HT-29 (cell line): ENCODE measurements at regions not wholly inside any gene's neighbourhood (a gene's known extent, or its start where the extent isn't known, plus 50 kb on each side); places are given as distances from the start of the nearest gene placed in this dataset.
"Not testable (repeated sequence)": the region's sequence is repeated elsewhere in the genome, so short reads cannot be mapped to it uniquely, and the experiment has no call there.

ENCODE experiments used
- DNase-seq: peaks from one replicate; pipeline ENCODE4 v3.0.0-alpha.2; 2015; ENCODE audit warnings: low spot score

- no peak for DNase-seq
Observed at GRCh38 chr3:64438066-64438465, 212.8 kb upstream of the PRICKLE2 start.

- no peak for DNase-seq
Observed at GRCh38 chr3:64437131-64437530, 211.9 kb upstream of the PRICKLE2 start.

DNA sequence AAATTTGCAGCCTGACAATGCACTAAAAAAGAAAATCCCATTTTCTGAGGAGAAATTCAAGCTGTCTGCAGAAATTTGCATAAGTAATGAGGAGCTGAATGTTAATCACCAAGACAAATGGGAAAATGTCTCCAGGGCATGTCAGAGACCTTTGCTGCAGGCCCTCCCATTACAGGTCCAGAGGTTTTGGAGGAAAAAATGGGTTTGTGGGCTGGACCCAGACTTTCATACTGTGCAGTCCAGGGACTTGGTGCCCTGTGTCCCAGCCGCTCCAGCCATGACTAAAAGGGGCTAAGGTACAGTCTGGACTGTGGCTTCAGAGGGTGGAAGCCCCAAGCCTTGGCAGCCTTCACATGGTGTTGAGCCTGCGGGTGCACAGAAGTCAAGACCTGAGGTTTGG is 209.8 kb upstream of the PRICKLE2 start:
- DNase-seq = not testable (repeated sequence)

- no peak for DNase-seq
Observed at GRCh38 chr3:64432870-64433269, 207.6 kb upstream of the PRICKLE2 start.

DNA sequence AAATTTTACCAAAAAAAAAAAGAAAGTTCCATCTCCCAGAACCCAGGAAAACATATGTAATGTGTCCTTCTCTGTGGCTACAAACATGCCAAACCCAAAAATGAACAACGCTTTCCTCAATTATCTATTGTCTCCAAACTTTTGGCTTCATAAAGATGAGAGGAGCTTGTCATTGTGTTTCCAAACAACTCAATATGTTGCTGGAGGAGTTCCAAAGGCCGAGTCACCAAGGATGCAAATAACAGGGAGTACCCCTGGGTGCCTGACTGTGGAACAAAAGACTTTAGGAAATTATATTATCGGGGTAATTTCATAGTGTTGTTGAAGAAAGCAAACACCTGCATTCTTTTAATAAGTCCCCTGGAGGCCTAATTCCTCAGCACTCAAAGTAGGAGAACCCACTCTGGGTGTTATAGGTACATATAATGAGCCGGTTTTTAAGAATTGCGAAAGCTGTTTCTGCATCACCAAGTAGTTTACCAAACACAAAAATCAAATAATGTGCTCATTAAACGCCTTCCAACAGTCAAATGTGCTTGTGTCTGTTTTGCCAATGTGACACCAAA is 206.3 kb upstream of the PRICKLE2 start:
- DNase-seq = no peak

DNA sequence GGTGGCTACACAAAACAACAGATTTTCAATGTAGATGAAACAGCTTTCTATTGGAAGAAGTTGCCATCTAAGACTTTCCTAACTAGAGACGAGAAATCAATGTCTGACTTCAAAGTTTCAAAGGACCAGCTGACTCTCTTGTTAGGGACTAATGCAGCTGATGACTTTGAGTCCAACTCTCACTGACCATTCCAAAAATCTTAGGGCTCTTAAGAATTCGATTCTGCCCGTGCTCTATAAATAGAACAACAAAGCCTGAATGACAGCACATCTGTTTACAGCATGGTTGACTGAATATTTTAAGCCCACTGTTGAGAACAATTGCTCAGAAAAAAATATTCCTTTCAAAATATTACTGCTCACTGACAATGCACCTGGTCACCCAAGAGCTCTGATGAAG is 202.4 kb upstream of the PRICKLE2 start:
- no peak for DNase-seq

- no peak for DNase-seq
Observed at GRCh38 chr3:64426551-64426950, 201.3 kb upstream of the PRICKLE2 start.

- DNase-seq = no peak
Observed at GRCh38 chr3:64422932-64423331, 197.7 kb upstream of the PRICKLE2 start.

DNA sequence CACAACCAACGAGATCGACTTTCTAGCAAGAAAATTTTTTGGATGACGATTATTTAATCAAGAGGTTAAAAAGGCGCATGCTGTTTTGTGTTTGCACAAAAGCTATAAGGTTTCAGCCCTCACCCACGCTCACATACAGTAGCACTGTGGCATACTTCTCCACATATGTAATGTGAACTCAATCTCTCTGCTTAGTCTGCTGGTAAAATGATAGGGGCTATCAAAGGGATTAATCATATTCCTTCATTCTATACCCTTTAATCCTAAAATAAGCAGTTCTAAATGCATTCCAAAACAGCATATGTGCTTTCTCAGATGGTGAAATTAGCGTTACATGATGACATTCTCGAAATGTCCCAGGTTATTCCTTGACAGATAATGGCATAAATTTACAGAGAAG is 196.9 kb upstream of the PRICKLE2 start:
- DNase-seq = no peak

- no peak for DNase-seq
Observed at GRCh38 chr3:64417816-64418215, 192.6 kb upstream of the PRICKLE2 start.

DNA sequence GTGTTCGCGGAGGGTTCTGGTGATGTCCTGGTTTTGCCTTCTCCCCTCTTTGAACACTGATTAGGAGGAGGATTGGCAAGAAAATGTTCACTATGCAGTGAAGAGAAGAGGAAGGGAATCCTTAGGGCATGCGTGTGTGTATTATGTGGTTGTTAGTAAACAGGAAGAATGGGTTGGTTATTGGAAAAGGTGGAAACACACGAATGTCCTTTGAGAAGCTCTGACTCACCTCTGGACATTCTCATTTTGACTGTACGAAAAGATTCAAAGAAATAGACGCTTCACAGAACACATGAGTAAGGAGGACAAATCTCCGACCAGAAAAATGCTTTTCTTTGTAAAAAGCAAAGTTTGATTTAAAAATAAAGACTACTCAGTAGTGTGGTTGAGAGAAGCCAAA is 188.8 kb upstream of the PRICKLE2 start:
- DNase-seq = no peak

- DNase-seq = no peak
Observed at GRCh38 chr3:64411101-64411500, 185.8 kb upstream of the PRICKLE2 start.

GRCh38 chr3:64410226-64410625 is 185.0 kb upstream of the PRICKLE2 start:
- no peak for DNase-seq

- DNase-seq = no peak
Observed at GRCh38 chr3:64408770-64409169, 183.5 kb upstream of the PRICKLE2 start.

- no peak for DNase-seq
Observed at GRCh38 chr3:64406271-64406670, 181.0 kb upstream of the PRICKLE2 start.

DNA sequence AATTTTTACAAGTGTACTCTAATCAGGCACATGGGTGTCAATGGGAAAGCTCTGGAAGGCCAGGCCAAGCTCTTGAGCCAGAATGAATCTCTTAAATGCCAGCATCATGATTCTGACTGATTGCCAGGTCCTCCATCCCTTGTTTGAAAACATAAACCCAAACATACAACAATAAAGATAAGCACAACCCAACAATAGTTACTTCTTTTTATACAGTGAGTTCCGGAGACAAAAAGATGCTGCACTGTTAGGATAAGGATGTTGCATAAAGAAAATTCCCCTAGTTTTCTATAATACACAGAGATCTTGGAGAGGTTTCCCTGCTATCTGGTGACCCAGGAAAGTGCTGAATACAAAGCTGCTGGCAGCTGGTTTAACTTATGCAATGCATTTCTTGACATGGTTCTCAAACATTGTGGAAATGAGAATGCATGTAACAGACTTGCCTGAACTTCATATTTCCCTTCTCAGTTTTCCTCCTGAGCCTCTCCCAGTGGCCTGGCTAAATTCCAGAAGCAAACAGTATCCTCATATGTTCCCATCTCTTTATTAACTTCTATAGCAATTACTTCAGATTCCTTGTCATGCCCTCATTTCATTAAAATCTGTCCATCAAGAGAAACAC is 180.1 kb upstream of the PRICKLE2 start:
- DNase-seq = no peak

GRCh38 chr3:64400706-64401105 is 175.4 kb upstream of the PRICKLE2 start:
- no peak for DNase-seq

DNA sequence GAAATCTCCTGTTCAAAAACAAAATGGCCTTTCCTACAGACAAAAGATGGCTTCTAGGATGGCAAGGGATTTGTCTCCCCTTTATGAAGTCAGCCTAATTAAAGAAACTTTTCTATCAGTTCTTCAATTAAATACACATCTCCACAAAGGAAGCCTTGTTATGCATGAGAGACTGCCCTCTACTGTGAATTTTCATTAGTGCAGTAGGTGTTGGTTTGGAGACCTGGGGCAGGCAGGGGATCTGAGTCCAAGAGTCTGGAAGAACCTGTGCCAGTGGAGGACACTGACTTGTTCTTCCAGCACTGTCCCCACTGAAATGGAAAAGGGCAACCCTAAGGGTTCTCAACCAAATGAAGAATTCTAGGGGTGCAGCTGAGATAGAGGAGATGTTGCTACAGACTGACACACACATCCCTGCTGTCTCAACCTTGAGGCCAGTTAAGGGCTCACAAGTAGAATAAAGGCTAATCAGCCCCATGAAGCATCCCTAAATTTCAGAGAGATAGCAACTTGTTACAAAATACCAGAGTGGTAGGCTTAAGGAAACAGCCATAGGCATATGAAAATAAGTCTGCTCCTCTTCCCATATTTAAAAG is 174.0 kb upstream of the PRICKLE2 start:
- peak; percentile 60 for DNase-seq

- no peak for DNase-seq
Observed at GRCh38 chr3:64398476-64398875, 173.2 kb upstream of the PRICKLE2 start.

DNA sequence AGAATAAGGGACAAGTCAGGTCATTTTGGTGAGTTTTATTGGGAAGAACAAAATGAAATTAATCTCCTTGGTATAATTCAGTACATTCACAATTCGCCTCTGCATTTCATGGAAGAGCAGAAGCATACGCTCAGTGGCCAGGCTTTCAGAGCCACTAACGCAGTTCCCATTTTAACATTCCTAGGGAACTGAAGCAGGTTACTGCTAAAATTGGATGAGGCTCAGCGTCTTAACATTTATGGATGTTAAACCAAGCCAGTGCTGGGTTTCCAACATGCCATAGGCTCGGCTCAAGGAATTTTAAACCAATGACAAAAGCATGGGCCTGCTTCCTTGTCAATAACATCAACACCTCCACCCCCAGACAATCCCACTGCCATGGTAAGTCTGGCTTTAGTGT is 172.7 kb upstream of the PRICKLE2 start:
- DNase-seq = no peak

- DNase-seq = no peak
Observed at GRCh38 chr3:64397573-64397972, 172.3 kb upstream of the PRICKLE2 start.

DNA sequence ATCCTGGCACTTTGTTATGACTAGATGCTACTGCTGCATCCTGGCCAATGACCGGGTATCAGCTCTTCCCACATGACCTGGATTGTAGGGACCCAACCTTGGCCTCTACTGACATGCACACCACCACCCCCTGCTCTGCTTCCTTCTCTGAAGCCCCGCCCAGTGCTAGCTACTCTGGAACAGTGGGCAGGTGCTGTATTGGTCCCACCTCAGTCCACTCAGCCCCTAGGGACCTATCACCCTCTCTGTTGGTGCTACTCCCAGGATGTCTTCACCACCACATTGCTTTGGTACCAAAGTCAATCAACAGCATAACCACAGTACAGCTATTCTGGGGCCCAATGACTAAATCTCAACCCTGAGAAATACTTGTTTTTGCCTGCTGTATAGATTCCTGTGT is 170.2 kb upstream of the PRICKLE2 start:
- no peak for DNase-seq

DNA sequence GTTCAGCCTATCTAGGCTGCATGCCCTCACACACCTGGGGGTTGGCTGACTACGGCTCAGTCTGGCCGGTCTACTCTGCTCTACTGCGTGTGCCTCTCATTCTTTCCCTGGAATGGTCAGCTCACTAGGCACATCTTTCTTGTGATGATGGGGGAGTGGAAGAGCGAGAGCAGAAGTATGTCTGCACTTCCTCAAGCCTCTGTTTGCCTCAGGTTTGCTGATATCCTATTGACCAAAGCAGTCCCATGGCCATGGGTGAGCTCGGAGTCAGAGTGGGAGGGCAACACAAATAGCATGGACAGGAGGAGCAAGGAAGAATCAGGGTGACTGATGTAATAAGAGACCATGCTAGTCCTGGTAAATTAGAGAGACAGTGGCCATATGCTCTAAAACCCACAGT is 167.9 kb upstream of the PRICKLE2 start:
- no peak for DNase-seq

DNA sequence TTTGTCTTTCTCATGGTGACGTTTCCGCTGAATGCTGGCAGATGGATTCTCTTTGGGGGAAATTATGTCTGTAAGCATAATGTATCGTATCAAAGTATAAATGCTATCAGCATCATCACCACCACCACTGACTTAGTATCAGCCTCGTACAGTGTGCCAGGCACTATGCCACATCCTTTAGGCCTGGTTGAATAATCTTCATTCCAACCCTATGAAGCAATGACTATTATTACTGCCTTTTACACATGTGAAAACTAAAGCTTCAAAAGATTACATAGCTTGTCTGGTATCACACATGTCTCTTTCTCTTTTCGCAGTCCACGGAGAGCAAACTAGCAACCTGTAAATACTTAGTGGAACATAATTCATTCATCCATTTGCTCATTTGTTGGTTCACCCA is 166.7 kb upstream of the PRICKLE2 start:
- no peak for DNase-seq
